GM18873 (cell line): ENCODE measurements at regions not wholly inside any gene's neighbourhood (a gene's known extent, or its start where the extent isn't known, plus 50 kb on each side); places are given as distances from the start of the nearest gene placed in this dataset.

Experiments used
- ATAC-seq: cut with Tn5 transposase; IDR thresholded peaks from one replicate; pipeline ENCODE4 v1.9.1; 2021; ENCODE audit warnings: mild to moderate bottlenecking, moderate library complexity, moderate number of reproducible peaks; ENCODE audit not compliant: unreplicated experiment, low FRiP score

GRCh38 chr3:7881946-7882345 lies 619.7 kb upstream of the LMCD1 start:
- no peak for ATAC-seq

GRCh38 chr3:7897655-7898054 lies 604.0 kb upstream of the LMCD1 start:
- ATAC-seq, result no peak

DNA sequence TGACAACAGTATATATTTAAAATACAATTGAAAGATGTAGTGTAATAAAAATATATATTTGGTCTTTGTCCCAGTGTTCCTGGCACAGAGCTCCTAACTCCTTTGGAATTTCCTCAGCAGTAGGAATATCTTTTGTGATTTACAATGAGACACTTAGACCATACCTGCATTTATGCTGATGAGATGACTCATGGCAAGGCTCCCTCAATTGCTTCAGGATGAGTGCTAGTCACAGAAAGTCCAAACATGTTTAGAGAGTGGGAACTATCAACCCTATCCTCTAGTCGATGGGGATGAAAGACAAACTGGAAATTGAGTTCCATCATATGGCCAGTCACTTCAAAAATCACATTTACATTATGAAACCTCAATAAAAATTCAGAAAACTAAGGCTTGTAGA lies 588.3 kb upstream of the LMCD1 start:
- ATAC-seq, result no peak

DNA sequence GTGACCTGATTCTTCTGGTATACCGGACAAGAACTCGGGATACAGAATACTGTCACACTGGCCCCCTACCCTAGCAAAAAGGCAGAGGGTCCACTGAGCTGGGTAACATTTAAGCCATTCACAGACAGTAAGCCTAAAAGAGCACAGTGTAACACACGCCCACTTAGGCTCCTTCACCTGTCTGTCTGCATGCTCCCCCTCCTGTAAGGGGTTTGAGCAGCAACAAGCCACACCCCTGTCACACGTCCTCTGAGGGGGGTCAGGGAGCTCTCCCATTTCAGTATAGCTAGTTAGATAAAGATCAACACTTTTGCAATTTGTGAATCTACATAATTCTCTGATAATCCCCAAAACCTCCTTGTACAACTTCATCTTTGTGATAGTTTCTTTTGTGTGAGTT lies 586.3 kb upstream of the LMCD1 start:
- ATAC-seq, result no peak

GRCh38 chr3:7917443-7918151 lies 584.0 kb upstream of the LMCD1 start:
- ATAC-seq, result no peak

DNA sequence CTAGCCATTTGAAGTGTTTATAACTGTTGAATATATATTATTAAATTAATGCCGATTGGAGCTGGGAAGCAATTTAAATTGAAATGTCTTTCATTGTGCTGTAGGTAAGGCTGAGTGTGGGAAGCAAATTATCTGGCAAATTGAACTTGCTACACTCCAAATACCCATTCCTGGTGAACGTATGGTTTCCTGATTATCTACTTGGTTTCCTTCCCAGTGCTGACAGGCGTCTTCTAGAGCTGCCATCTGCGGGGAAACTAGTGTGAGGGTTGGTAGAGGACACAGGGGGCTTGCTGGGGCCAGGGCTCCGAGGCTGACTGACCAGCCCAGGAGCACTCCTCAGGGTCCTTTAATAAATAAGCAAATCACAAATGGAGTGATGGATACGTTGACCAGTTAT lies 581.4 kb upstream of the LMCD1 start:
- no peak for ATAC-seq

DNA sequence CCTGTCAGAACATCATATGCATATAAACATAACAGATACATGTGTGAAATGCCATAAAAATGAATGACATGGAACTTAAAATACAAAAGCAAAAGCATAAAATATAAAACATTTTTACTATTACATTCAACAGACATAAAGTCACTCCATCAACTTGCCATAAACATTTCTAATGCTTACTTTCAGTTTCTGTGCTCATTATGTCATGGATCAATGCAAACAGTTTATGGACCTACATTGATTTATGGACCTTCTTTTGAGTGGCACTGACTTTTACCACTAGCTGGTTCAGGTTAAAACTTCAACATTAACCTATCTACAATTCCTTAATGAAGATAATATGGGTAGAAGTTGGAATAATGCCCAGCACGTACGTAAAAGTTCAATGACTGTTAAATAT lies 577.4 kb upstream of the LMCD1 start:
- ATAC-seq, result no peak

DNA sequence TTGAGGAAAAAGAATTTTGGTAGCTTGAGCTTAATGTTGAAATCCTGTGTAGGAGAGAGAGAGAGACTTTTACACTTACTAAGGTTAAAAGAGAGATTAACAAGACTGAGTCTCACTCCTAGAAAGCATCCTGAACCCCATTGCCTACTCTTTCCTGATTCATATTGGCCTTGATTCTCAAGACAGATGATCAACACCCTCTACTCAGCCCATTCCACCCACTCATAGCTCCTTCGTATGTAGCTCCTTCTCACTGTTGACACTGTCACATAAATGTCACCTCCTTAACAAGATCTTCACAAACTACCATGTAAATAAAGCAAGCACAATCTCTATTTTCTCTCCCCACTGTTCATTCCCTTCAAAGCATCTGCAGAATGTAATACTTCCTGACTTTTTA lies 574.6 kb upstream of the LMCD1 start:
- ATAC-seq, result no peak

GRCh38 chr3:7927864-7928263 lies 573.8 kb upstream of the LMCD1 start:
- ATAC-seq, result no peak

DNA sequence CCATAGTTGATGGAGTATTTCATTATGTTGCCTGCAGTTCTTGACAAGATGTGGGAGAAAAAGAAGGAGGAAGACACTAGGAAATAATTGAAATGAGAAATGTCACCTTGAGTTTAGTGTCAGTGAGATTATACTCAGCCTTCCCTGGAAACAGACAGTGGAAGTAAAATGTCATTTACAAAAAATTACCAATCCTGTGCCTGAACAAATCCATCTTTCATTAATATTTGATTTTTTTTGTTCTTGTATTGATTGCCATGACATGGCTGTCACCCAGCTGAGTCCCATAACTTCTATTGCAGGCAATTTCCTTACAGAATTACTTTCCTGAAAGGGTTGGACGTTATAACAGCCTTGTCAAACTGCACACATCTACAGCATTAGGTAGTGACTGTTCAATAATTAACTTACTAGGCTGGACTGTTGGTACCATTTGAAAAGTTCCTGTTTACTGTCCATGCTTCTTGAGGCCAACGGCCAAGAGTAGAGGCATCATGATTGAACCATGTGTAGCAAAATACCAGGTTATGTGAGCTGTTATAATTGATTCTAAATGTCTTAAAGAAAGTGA lies 572.2 kb upstream of the LMCD1 start:
- no peak for ATAC-seq

GRCh38 chr3:7934362-7934761 lies 567.3 kb upstream of the LMCD1 start:
- no peak for ATAC-seq

DNA sequence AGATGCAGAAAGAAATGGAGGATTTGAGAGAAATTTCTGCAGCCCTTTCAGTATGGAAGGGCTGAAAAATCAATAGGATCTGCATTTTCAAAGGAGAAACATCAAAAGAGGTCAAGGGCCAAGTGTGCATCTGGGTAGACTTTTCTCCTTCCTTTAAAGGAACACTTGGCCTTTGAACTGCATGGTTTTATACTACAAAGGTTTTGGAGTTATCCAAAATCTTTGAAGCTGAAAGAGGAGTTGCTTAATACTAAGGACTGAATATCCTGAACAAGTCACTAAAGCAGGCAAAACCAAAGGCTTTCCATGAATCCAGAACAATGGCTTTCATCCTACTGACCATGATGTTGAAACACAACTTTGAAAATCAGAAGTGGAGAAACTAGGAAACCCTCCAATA lies 553.7 kb upstream of the LMCD1 start:
- ATAC-seq, result no peak

GRCh38 chr3:7950890-7951289 lies 550.7 kb upstream of the LMCD1 start:
- no peak for ATAC-seq

DNA sequence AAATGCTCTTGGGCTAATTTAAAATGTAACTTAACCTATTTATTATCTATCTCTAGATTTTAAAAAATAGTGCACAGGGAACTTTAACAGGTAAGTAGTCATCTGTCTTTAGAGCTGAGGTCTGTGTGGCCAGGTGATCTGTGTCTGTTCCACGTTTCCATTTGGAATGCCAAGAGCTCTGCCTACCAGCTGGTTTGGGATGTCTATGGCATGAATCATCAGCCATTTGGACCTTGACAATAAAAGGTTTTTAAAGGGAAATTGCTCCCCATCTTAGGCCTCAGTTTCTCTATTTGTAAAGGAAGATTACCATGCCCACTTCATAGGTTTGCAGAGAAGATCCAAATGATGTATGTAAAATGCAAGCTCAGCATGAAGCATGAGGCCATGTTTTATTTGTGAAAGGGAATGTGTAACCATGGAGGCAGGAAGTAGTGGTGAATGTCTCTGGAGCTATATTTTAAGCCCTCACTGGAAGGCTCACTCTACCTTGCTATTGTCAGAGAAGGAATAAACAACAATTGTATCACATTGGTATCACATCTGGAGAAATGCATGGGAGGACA lies 548.1 kb upstream of the LMCD1 start:
- ATAC-seq, result no peak

- ATAC-seq, result no peak
Observed at GRCh38 chr3:7957024-7957423, 544.6 kb upstream of the LMCD1 start.

DNA sequence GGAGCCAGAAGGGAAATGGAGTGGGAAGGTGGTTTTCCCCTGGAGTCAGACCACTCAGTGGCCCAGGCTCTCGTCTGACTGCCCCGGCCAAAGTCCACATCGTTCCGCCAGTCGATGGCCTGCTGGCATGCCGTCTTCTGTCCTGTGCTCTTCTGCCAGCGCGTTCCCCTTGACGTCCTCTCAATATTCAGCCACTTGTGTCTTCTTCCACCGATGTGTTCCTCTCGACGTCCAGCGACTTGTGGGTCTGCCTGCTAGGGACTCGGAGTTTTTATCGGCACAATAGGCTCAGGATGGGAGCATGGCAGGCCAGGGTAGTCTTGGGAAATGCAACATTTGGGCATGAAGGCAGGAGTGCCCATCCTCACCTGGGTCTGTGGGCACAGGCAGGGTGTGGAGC lies 542.5 kb upstream of the LMCD1 start:
- ATAC-seq, result no peak

DNA sequence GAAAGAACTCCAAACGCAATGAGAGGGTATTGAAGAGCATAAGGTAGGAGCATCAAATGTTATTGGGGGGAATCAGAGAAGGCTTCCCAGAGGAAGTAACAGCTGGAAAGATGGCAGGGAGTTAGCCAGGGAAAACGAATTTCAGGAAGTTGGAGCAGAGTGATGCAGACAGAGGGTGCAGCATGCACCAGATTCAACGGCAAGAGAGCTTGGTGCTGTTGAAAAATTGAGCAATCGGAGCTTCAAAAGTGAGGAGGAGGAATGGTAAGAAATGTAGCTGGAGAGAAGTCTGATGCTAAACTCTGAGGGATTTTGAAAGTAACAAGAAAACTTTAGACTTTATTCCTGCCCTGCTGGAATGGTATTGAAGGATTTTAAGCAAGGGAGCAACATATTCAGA lies 541.0 kb upstream of the LMCD1 start:
- no peak for ATAC-seq

GRCh38 chr3:7962301-7962700 lies 539.3 kb upstream of the LMCD1 start:
- no peak for ATAC-seq

- no peak for ATAC-seq
Observed at GRCh38 chr3:7964899-7965298, 536.7 kb upstream of the LMCD1 start.

GRCh38 chr3:7973006-7973405 lies 528.6 kb upstream of the LMCD1 start:
- ATAC-seq, result no peak

DNA sequence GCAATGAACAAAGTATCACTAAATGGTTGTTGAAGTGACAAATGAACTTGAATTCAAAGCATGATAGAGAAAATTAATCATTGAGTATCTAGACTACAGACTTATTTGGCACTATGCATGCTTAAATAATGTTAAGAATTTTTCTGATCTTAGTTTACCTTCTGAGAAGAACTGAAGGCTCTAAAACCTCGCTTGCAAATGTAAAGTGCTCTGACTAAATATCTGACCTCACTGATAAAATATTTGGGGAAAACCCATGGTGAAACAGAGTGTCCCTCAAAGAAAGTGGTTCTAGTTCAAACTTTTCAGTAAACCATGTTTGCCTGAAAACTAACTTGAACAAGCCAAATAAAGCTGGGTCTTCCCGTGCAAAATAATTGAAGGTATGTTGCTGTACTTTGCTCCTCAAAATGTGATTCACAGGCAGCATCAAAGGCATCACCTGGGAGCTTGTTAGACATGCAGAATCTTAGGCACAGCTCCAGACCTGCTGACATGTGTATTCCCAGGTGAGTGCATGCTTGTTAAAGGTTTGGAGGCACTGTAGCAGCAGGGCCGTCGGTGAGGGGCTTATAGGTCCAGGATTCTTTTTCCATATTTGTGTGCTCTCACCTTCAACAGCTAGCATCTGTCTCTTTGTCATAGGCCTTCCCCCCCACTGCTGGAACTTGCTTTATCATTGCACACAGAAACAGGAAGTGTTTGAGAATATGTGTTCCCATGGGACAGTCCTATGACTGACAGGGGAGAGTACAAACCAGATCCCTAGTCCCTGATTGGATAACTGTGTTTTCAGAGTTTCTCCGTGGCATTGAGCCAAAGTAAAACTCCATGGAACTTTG lies 524.2 kb upstream of the LMCD1 start:
- ATAC-seq, result no peak

DNA sequence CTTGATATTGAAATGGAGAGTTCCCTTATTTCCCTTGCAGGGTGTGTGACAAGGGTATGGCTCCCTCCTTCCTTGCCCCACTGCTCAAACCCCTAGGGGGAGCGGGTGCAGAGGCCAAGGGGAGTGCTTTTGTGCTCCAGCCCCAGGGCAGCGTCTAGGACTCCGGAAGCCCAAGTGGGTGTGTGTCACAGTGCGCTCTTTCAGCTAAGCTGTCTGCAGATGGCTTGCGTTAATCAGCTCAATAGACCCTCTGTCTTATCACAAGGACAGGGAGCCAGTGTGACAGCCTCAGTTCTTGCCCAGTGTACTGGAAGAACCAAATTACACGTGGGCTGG lies 523.6 kb upstream of the LMCD1 start:
- no peak for ATAC-seq
